ENCODE measurements at regions not wholly inside any gene's neighbourhood (a gene's known extent, or its start where the extent isn't known, plus 50 kb on each side); places are given as distances from the start of the nearest gene placed in this dataset.

GRCh38 chr4:35884714-35885480 lies 359.4 kb downstream of the ARAP2 start:
- Histone ChIP-seq H3K27me3 (no peaks in the 10 kb centered on the region), H3K4me1 (no peaks in the 10 kb centered on the region), H3K9me3 (no peaks in the 10 kb centered on the region), H3K36me3 (no peaks in the 10 kb centered on the region), H3K27ac (no peak overlapping the region), H3K4me3 (no peak overlapping the region)
- DNase-seq (ENCODE audit: low spot score in 2 of 2) = no peak
- TF ChIP-seq POLR2AphosphoS5 (IDR thresholded peaks at IDR 0.05) (no peak), POLR2A (IDR thresholded peaks at IDR 0.05) (no peak), CTCF (IDR thresholded peaks at IDR 0.05) (no peak)
- intact Hi-C loops (cut with DNase I; ENCODE audit: low total_unique reads) = loop anchor here (5.0 kb wide), 1 partner anchor 638 kb away; no protein-coding TSS in a partner anchor

- intact Hi-C loops (cut with DNase I; ENCODE audit: low total_unique reads) = no loop called here
- TF ChIP-seq POLR2A (IDR thresholded peaks at IDR 0.05) = no peak
- no peak for TF ChIP-seq CTCF (IDR thresholded peaks at IDR 0.05)
- TF ChIP-seq POLR2AphosphoS5 (IDR thresholded peaks at IDR 0.05) = no peak
- no peak overlapping the region for H3K27ac ChIP-seq
- no peaks in the 10 kb centered on the region for H3K9me3 ChIP-seq
- H3K4me1 ChIP-seq = no peaks in the 10 kb centered on the region
- no peak overlapping the region for H3K4me3 ChIP-seq
- H3K27me3 ChIP-seq = no peaks in the 10 kb centered on the region
- no peaks in the 10 kb centered on the region for H3K36me3 ChIP-seq
- DNase-seq (ENCODE audit: low spot score in 2 of 2) = no peak
These were observed 346.5 kb downstream of the ARAP2 start for GRCh38 chr4:35897808-35898207.

GRCh38 chr4:35900286-35901243 lies 343.7 kb downstream of the ARAP2 start:
- Histone ChIP-seq H3K36me3 (no peaks in the 10 kb centered on the region), H3K27ac (no peak overlapping the region), H3K4me3 (no peak overlapping the region), H3K9me3 (no peaks in the 10 kb centered on the region), H3K4me1 (no peaks in the 10 kb centered on the region), H3K27me3 (no peaks in the 10 kb centered on the region)
- DNase-seq (ENCODE audit: low spot score in 2 of 2) = no peak
- intact Hi-C loops (cut with DNase I; ENCODE audit: low total_unique reads) = no loop called here
- TF ChIP-seq POLR2AphosphoS5 (IDR thresholded peaks at IDR 0.05) (no peak), CTCF (IDR thresholded peaks at IDR 0.05) (no peak), POLR2A (IDR thresholded peaks at IDR 0.05) (no peak)

GRCh38 chr4:35912174-35912573 lies 332.1 kb downstream of the ARAP2 start:
- TF ChIP-seq POLR2A (IDR thresholded peaks at IDR 0.05) = no peak
- TF ChIP-seq CTCF (IDR thresholded peaks at IDR 0.05) = no peak
- TF ChIP-seq POLR2AphosphoS5 (IDR thresholded peaks at IDR 0.05) = no peak
- no peaks in the 10 kb centered on the region for H3K4me1 ChIP-seq
- intact Hi-C loops (cut with DNase I; ENCODE audit: low total_unique reads) = no loop called here

More at GRCh38 chr4:35912174-35912573, 332.1 kb downstream of the ARAP2 start:
- no peak for DNase-seq (ENCODE audit: low spot score in 2 of 2)
- Histone ChIP-seq H3K36me3 (no peaks in the 10 kb centered on the region), H3K4me3 (no peak overlapping the region), H3K9me3 (no peaks in the 10 kb centered on the region), H3K27me3 (no peaks in the 10 kb centered on the region), H3K27ac (no peak overlapping the region)
